Stromal cell of bone marrow (primary cell): ENCODE measurements at regions not wholly inside any gene's neighbourhood (a gene's known extent, or its start where the extent isn't known, plus 50 kb on each side); places are given as distances from the start of the nearest gene placed in this dataset.

Experiments
- DNase-seq: peaks from one replicate; pipeline ENCODE4 v3.0.0-alpha.2; 2012; ENCODE audit warnings: low read depth

GRCh38 chr9:95756986-95757385, 118.5 kb upstream of the ERCC6L2 start:
- peak; percentile 86 for DNase-seq

DNA sequence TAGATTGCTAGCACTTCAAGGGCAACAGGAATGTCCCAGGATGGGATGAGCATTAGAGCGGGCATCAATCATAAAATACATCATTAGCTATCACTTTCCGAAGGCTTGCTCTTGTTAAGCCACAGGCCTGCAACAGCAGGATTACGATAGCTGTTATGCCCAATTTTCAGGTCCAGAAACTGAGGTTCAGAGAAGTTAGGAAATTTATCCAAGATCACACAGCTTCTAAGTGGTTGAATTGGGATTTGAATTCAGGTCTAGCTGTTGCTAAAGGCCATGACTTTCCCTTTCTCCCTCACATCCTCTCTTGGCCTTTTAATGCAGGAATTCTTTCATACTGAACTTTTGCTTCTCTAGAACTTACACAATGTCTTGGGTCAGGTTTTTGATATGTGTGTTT, 119.4 kb upstream of the ERCC6L2 start:
- no peak for DNase-seq

DNA sequence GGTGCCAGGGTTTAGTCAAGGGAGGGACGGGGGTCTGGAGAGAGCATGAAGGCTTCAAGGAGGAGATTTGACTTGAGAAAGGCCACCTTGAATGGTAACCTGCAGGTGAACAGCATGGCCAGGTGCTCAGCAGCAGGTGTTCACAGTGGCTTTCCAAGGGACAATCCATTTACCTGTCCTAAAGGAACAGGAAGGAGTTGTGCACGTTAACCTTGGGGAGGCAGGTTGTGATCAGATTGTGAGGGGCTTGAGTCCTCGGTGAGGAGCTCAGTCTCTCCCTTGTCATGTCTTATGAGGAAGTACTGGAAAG, 120.1 kb upstream of the ERCC6L2 start:
- DNase-seq: no peak

DNA sequence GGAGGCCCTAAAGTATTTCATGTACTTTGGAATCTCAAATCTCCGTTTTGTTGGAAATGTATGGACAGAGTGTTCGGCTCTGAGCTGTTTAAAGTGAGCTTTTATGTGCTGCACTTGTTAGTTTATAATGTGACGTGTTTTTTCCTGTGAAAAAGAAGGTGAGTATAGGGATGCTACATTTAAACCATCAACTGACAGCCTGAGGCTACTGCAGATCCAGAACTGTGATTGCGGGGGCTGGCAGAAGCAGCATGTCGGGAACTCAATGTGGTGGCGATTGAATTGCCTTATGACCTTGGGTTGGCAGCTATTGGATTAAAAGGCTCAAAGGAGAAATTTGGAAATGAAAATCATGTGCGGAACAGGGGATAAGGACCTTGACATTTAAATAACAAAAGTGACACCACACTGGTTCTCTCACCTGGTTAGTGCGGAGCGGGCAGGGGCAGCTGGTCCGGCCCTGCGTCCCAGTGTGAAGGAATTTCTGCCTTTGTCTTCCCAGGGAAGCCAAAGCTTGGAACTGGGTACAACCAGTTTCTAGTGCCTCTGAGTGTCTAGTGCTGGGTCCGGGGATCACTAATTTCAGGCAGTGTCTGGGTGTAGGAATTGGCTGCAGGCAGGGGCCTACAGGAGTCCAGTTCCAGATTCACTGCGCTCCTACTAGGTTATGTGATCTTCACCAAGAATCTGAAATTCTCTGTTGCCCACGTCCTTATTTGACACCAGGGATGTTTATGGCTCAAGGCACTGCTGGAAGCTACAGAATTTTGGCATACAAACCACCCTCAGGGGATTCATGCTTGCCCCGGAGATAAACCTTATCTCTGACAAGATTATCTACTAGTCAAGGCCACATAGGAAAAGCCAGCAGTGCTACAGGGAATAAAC, 120.7 kb upstream of the ERCC6L2 start:
- DNase-seq: no peak

GRCh38 chr9:95753762-95754465, 121.6 kb upstream of the ERCC6L2 start:
- DNase-seq: no peak

- no peak for DNase-seq
These were observed 123.3 kb upstream of the ERCC6L2 start for GRCh38 chr9:95752129-95752731.

- DNase-seq: no peak
These were observed 124.0 kb upstream of the ERCC6L2 start for GRCh38 chr9:95751520-95751790.

DNA sequence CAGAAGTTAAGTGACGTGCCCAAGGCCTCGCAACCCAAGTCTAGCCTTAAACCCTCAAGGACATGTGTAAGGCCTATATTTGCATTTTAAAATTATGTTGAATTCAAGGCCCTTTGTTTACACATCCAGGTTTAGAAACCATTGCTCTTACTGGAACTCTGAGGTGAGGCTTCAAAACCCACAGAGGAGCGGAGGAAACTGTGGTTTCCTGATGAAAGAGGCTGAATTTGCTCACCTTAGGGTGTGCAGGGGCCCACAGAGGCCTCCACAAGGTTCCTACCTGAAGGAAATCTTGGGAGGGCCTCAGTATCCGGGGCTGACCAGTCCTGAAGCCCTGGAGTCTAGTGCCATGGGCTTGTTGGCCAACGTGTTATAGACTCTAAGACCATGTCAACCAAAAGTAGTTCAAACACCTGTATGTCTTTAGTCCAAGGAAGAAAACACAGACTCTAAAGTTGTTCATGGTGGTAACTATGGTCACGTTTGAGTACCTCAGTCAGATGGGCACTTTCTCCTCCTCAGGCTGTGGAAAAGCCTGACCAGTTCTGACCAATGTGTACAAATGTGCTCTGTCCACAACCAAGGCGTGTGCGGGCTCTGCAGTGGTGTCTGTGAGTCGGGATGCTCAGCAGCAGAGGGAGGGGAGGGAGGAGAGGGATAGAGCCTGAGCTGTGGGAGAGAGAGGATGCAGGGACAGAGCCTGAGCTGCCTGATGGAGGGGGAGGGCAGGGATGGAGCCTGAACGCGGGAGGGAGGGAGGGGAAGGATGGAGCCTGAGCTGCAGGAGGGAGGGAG, 124.6 kb upstream of the ERCC6L2 start:
- no peak for DNase-seq

DNA sequence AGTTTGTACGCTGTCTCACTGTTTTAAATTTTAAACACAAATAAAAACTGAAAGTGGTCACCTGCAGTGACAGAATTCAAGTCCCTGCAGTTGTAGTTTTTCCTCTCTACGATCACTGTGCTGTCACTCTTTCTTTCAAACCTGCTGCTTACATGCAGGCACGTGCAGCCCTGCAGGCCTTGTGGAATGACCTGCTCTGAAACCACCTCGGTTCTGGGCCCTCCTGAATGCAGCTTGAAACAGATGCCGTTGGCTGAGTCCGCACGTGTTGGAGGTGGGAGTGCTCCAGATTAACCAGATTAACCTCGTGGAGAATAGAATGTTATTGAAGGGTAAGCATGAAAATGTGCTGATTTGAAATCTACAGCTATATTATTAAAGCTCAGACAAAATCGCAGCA, 126.0 kb upstream of the ERCC6L2 start:
- no peak for DNase-seq

DNA sequence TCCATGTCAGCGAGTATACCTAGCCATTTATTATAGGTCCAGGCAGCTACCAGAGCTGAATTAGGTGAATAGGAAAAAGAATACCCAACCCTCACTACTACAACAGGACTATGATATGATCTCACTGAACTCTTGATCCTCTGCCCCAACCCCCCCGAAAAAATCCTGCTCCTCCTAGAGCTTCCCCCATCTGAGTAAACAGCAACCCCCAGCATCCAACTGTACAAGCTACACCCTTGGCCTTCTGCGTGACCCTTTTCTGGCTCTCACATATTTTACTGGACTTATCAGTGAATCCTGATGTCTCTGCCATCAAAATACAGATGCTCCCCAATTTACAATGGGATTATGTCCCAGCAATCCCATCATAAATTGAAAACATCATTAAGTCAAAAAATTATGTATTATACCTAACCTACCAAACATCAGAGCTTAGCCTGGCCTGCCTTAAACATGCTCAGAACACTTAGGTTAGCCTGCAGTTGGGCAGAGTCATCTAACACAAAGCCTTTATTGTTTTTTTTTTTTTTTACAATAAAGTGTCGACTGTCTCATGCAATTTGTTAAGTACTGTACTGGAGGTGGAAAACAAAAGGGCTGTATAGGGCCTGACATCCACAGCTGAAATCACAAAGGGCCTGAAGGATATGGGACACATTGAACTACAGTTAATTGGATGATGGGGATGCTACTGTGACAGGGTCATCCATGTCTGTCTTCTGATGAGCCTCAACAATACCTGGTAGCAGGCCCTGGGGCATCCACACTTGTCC, 128.9 kb upstream of the ERCC6L2 start:
- no peak for DNase-seq

DNA sequence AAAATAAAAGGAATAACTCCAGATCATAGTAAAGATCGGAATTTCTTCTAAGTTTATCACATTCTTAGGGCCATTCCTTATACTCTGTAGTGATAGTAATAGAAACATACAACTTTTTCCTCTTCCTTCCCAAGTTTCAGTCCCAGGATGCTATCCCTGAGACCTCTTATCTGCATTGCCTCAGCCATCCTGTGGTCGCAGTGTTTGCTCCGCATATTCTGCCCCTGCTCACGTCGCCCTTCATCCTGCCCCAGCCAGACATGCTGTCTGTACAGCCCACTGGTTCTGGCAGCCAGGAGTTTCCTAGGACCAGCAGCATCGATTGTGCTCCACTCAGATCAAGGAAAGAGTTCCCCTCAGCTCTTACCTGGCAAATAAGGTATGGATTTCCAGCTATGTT, 132.7 kb upstream of the ERCC6L2 start:
- DNase-seq: no peak

GRCh38 chr9:95741631-95742030, 133.9 kb upstream of the ERCC6L2 start:
- DNase-seq: no peak

- DNase-seq: no peak
These were observed 135.1 kb upstream of the ERCC6L2 start for GRCh38 chr9:95740217-95741004.

GRCh38 chr9:95738438-95738837, 137.1 kb upstream of the ERCC6L2 start:
- no peak for DNase-seq

- no peak for DNase-seq
These were observed 138.5 kb upstream of the ERCC6L2 start for GRCh38 chr9:95736891-95737522.

DNA sequence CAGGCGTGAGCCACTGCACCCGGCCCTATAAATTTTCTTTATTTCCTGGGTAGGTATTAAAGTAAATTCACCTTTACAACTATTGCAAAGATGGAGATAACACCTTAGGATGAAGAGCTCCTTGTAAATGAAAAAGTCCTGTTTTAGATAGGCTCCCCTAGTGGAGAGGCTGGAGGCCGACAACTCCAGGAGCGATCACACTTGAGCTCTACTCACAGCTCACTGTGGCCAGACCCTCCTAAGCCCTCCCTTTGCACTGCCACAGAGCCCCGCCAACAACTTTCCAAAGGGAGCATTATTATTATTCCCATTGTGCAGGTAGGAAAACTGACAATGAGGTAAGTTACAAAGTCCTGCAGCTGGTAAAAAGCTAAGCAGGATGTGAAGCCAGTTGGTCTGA, 139.1 kb upstream of the ERCC6L2 start:
- no peak for DNase-seq

DNA sequence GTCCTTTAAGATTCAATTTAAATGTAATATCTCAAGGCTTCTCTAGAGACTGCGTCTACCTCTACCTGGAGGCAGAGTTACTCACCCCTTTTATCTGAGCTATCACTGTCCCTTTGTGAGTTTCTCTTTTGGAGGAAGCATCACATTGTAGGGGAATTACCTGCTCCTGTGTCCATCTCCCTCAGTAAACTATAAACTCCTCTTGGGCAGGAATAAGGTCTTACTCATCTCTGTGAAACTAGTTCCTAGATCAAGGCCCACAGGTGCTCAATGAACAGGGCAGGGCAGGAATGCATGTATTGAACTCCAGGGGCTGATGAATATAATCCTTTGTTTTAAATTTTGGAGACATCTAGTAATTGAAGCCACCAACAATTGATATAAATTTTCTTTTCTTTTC, 139.8 kb upstream of the ERCC6L2 start:
- DNase-seq: no peak

GRCh38 chr9:95733741-95734666, 141.5 kb upstream of the ERCC6L2 start:
- DNase-seq: no peak
